HG03108 (cell line): ENCODE measurements at regions not wholly inside any gene's neighbourhood (a gene's known extent, or its start where the extent isn't known, plus 50 kb on each side); places are given as distances from the start of the nearest gene placed in this dataset.
A peak's percentile ranks its signal among the peaks of the same experiment; 100 is the strongest.

Source experiments
- ATAC-seq: cut with Tn5 transposase; IDR thresholded peaks from one replicate; pipeline ENCODE4 v1.9.1; 2021; ENCODE audit warnings: moderate library complexity; ENCODE audit not compliant: unreplicated experiment

DNA sequence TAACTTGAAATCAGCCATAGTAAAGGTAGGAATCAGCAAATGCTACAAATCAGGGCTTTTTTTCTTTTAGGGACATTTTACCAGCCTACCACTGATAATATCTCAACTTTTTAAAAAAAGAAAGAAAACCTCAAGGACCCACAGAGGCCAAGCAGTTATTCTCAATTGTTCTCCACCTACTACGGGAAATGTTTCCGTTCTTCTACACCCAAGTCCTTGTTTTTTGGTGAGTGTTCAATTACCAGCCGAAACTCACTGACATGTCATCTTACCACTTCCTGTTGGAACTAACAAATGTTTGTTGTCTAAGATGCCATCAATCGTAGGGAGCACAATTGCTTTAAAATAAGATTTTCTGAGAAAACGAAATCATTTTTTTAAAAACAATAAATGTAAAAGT lies 50.2 kb upstream of the CDK1 start:
- ATAC-seq: no peak

- no peak for ATAC-seq
Observed at GRCh38 chr10:60726257-60726656, 52.0 kb upstream of the CDK1 start.

DNA sequence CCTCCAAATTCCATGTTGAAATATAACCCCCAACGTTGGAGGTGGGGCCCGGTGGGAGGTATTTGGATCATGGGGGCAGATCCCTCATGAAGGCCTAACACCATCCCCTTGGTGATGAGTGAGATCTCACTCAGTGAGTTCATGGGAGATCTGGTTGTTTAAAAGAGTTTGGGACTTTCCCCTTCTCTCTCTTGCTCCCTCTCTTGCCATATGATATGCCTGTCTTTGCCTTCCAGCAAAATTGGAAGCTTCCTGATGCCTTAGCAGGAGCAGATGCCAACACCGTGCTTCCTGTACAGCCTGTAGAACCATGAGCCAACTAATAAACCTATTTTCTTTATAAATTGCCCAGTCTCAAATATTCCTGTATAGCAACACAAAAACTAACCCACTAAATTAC lies 55.7 kb upstream of the CDK1 start:
- no peak for ATAC-seq

DNA sequence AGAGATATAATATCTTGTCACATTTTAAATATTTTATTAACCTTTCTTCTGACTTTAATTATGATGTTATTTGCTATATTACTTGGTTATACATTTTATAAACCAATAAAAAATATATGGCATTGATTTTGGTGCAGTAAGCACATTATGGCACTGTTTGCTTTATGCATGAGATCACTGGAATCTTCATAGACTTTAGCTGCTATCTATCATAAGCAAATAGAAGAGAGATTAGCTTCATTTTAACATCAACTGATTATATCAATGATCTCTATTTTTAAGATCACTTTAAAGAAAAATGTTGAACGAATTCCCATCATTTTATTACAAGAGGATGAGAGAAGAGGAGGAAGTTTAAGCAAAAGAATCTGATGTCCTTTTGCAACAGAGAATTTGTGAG lies 58.6 kb upstream of the CDK1 start:
- no peak for ATAC-seq

DNA sequence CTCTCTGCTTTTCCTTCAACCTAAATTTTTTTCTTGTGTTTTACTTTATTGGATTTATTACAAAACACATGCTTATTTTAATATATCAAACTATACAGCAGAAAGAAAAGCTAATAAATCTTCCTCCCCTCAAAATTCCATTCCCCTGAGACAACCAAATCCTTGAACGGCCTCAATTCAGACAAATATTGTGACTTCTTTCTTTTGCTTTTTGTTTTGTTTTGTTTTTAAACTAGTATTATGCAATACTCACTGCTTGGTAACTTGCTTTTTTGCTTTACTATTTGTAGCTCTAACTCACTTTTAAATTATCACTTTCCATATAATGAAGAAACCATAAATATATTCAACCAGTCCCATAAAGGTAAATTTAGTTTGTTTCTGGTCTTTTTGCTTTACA lies 59.4 kb upstream of the CDK1 start:
- no peak for ATAC-seq

- peak; percentile 47 for ATAC-seq
Observed at GRCh38 chr10:60717852-60718251, 60.4 kb upstream of the CDK1 start.

- no peak for ATAC-seq
Observed at GRCh38 chr10:60714233-60714632, 64.0 kb upstream of the CDK1 start.

GRCh38 chr10:60711496-60711895 lies 66.8 kb upstream of the CDK1 start:
- ATAC-seq: no peak

GRCh38 chr10:60710041-60710440 lies 68.2 kb upstream of the CDK1 start:
- no peak for ATAC-seq

- ATAC-seq: no peak
Observed at GRCh38 chr10:60708666-60709065, 69.6 kb upstream of the CDK1 start.

DNA sequence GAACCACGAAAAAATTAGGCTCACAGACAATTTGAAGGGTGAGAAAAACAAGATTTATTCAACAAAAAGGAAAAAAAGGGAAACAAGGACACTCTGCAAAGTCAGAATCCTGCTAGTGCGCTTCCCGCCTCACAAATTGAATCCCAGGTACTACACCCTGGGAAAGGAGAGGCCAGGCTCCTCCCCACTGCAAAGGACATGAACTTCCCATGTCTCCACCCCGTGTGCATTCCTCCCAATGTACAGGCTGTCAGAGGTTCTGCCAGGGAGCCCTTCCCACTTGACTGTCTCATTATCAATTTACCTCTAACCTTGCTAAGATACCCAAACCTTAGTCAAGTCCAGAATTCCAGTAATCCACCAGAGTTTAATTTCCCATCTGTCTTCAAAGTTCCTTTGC lies 70.4 kb upstream of the CDK1 start:
- no peak for ATAC-seq

- ATAC-seq: no peak
Observed at GRCh38 chr10:60706146-60706545, 72.1 kb upstream of the CDK1 start.

GRCh38 chr10:60705376-60705775 lies 72.9 kb upstream of the CDK1 start:
- no peak for ATAC-seq

DNA sequence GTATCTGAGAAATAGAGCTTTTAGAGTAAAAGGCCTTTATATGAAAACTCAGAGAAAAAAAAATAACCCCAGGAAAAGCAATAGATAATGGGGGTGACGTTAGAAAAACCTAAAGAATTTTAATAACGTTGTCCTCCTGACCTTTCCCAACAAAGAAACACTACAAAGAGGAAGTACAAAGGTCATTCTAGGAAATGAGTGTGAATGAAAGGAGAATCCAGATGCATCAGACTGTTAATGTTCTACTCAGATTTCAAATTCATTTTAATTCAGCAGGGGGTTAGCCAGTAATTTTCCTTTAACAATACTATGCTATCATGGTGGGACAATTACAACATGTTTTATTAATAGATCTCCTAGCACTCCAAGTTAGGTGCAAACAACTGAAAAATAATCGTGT lies 73.8 kb upstream of the CDK1 start:
- no peak for ATAC-seq

- ATAC-seq: no peak
Observed at GRCh38 chr10:60703266-60704041, 74.8 kb upstream of the CDK1 start.

- no peak for ATAC-seq
Observed at GRCh38 chr10:60687679-60688078, 90.6 kb upstream of the CDK1 start.

DNA sequence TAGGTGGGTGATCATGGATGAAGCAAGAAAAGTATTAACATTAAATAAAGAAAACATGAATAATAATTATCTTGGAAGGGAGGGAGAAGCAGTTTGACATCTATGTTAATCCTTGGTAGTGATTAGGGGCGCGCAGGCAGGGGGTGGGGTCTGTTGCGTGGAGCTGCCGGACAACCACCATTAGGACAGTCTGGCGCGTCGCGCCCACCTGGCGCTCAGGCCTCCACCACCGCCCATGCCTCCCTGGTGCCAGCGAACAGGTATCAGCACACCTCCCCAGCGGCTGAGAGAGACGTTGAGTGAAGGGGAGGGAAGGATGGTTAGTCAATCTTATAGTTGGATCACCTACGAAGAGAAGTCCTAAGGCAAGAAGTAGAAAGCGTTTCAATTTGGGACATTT lies 94.2 kb upstream of the CDK1 start:
- ATAC-seq: no peak

- no peak for ATAC-seq
Observed at GRCh38 chr10:60681103-60681502, 97.2 kb upstream of the CDK1 start.

GRCh38 chr10:60679388-60679990 lies 98.8 kb upstream of the CDK1 start:
- no peak for ATAC-seq

- ATAC-seq: no peak
Observed at GRCh38 chr10:60678978-60679377, 99.3 kb upstream of the CDK1 start.

DNA sequence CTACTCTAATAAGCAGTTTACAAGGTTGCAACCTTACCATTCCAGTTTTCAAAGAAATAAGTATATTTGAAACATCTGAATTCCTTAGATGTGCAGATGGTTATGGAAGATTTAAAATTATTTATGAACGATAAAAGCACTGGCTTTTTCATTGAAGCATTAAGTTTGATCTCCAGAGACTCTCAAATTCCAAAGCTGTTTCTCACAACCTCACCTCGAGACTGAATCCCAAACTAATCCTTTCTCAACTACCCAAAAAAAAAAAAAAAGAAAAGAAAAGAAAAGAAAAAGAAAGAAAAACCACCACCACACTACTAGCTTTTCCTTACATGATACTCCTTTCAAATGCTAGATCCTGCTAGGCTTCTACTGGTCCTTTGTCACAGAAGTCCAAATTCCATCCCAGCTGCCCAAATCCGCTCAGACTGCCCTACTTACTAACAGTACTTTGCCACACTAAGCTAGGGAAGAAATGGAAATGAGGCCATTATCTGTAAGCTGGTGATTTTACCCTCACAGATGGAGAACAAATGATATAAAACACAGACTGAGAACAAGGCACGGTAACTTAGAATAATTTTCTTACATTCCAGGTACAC lies 100.6 kb upstream of the CDK1 start:
- no peak for ATAC-seq

DNA sequence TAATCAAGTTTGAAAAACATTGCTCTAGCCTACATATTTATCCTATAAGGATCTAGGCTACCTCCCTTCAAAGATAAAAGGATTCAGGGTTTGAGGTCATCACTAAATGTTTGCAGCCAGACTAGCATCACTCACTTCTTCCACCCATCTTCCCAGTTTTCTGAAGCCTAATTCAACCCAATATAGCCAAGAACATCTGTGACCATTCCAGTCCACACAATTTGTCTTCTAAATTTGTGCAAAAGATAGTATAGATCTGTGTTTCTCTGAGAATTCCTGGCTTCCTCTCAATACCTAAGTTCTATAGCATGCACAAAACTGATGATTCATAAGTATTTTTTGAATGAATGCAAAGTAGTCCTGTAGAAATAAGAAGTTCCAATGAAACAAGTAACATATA lies 103.0 kb upstream of the CDK1 start:
- ATAC-seq: no peak
